IMR-90 (cell line): ENCODE measurements at regions not wholly inside any gene's neighbourhood (a gene's known extent, or its start where the extent isn't known, plus 50 kb on each side); places are given as distances from the start of the nearest gene placed in this dataset.

Experiments used
- ATAC-seq: fragments of 200-7000 bp; cut with Tn5 transposase; 2 replicates; pipeline ENCODE4 v1.9.1; 2020; ENCODE audit warnings: low read depth, mild to moderate bottlenecking, moderate library complexity
- BruUV-seq: library from RNA; stranded (reverse); fragments of 400-500 nt; replicated peaks from 2 replicates; lab custom pipeline; 2021; lab: Mats Ljungman, UMichigan
- CTCF ChIA-PET: fragments of 300-600 bp; formaldehyde crosslinking; extraction: SDS; loops from one replicate; lab custom pipeline; 2021; ENCODE audit warnings: antibody characterized with exemption; lab: Yijun Ruan, JAX
- POLR2A ChIA-PET: fragments of 300-600 bp; sonication (Branson Sonifier 250); formaldehyde crosslinking; loops from one replicate; lab custom pipeline; 2022; ENCODE audit warnings: antibody characterized with exemption; ENCODE audit not compliant: unreplicated experiment; lab: Charles Lee
- DNase-seq: peaks from one replicate; pipeline ENCODE4 v3.0.0; 2013
- H2AFZ ChIP-seq: replicated peaks from 2 replicates; pipeline ENCODE3; 2013; ENCODE audit warnings: low read length, mild to moderate bottlenecking; ENCODE audit not compliant: poor library complexity
- H2AK5ac ChIP-seq: 2 replicates; pipeline ENCODE4 v1.6.1; 2013; ENCODE audit warnings: low read depth, low read length, inconsistent platforms
- H2AK9ac ChIP-seq: replicated peaks from 2 replicates; pipeline ENCODE3; 2013; ENCODE audit warnings: mild to moderate bottlenecking, low read depth, low read length, moderate library complexity; ENCODE audit not compliant: poor library complexity
- H2BK120ac ChIP-seq: 2 replicates; pipeline ENCODE4 v1.6.1; 2013; ENCODE audit warnings: low read depth, low read length, inconsistent platforms
- H2BK15ac ChIP-seq: 3 replicates; pipeline ENCODE4 v1.6.1; 2013; ENCODE audit warnings: low read depth, low read length, inconsistent platforms
- H2BK20ac ChIP-seq: 2 replicates; pipeline ENCODE4 v1.6.1; 2013; ENCODE audit warnings: low read depth, mild to moderate bottlenecking, inconsistent platforms, low read length, moderate library complexity
- H2BK5ac ChIP-seq: 2 replicates; pipeline ENCODE4 v1.6.1; 2013; ENCODE audit warnings: mild to moderate bottlenecking, low read depth, low read length, inconsistent platforms; ENCODE audit not compliant: poor library complexity, severe bottlenecking
- H3K14ac ChIP-seq: replicated peaks from 2 replicates; pipeline ENCODE4 v1.6.1; 2013; ENCODE audit warnings: low read depth, low read length, inconsistent platforms
- H3K18ac ChIP-seq: 2 replicates; pipeline ENCODE4 v1.6.1; 2013; ENCODE audit warnings: low read depth, low read length, control low read depth
- H3K23ac ChIP-seq: 2 replicates; pipeline ENCODE4 v1.6.1; 2013; ENCODE audit warnings: low read depth, low read length, inconsistent platforms
- H3K27ac ChIP-seq: 2 replicates; pipeline ENCODE4 v1.5.1; 2013; ENCODE audit warnings: mild to moderate bottlenecking, control low read depth, low read length; ENCODE audit not compliant: insufficient read depth
- H3K27me3 ChIP-seq: 2 replicates; pipeline ENCODE4 v1.6.1; 2013; ENCODE audit warnings: low read length; ENCODE audit not compliant: control insufficient read depth, insufficient read depth
- H3K36me3 ChIP-seq: 2 replicates; pipeline ENCODE4 v1.6.1; 2013; ENCODE audit warnings: low read length, mixed read lengths; ENCODE audit not compliant: control insufficient read depth, insufficient read depth
- H3K4ac ChIP-seq: 2 replicates; pipeline ENCODE4 v1.6.1; 2013; ENCODE audit warnings: low read depth, low read length, inconsistent platforms
- H3K4me1 ChIP-seq: 2 replicates; pipeline ENCODE4 v1.6.1; 2013; ENCODE audit warnings: low read length, mixed read lengths; ENCODE audit not compliant: control insufficient read depth, insufficient read depth
- H3K4me2 ChIP-seq: 2 replicates; pipeline ENCODE4 v1.6.1; 2013; ENCODE audit warnings: low read depth, mild to moderate bottlenecking, control low read depth, low read length, moderate library complexity
- H3K4me3 ChIP-seq: 2 replicates; pipeline ENCODE4 v1.5.1; 2013; ENCODE audit warnings: low read depth, mild to moderate bottlenecking, control low read depth, low read length, moderate library complexity; ENCODE audit not compliant: insufficient read depth
- H3K56ac ChIP-seq: 2 replicates; pipeline ENCODE4 v1.6.1; 2013; ENCODE audit warnings: low read length, inconsistent platforms; ENCODE audit not compliant: insufficient read depth; ENCODE audit errors: extremely low read depth
- H3K79me1 ChIP-seq, 2 experiments: 2 replicates each; pipeline ENCODE4 v1.6.1; 2013; ENCODE audit warnings: low read length in 2 of 2, inconsistent platforms in 1 of 2, low read depth in 1 of 2
- H3K9ac ChIP-seq: 2 replicates; pipeline ENCODE4 v1.6.1; 2013; ENCODE audit warnings: low read depth, low read length, control low read depth
- H3K9me1 ChIP-seq: 2 replicates; pipeline ENCODE4 v1.6.1; 2013; ENCODE audit warnings: low read length, inconsistent platforms; ENCODE audit not compliant: insufficient read depth
- H3K9me3 ChIP-seq: 2 replicates; pipeline ENCODE4 v1.6.1; 2013; ENCODE audit warnings: low read length; ENCODE audit not compliant: control insufficient read depth, insufficient read depth
- H4K20me1 ChIP-seq: 2 replicates; pipeline ENCODE4 v1.6.1; 2013; ENCODE audit warnings: low read length, inconsistent platforms; ENCODE audit not compliant: insufficient read depth
- H4K5ac ChIP-seq: 2 replicates; pipeline ENCODE4 v1.6.1; 2013; ENCODE audit warnings: mild to moderate bottlenecking, low read depth, low read length, control low read depth
- H4K8ac ChIP-seq, 2 experiments: 2 replicates each; pipeline ENCODE4 v1.6.1; 2013; ENCODE audit warnings: low read depth in 2 of 2, low read length in 2 of 2, control low read depth in 1 of 2, inconsistent platforms in 1 of 2
- H4K91ac ChIP-seq: 2 replicates; pipeline ENCODE4 v1.6.1; 2013; ENCODE audit warnings: low read depth, low read length, inconsistent platforms; ENCODE audit not compliant: insufficient read depth
- BHLHE40 ChIP-seq: fragments of 150-350 bp; IDR thresholded peaks from 2 replicates; pipeline ENCODE4 v1.6.1; 2016; ENCODE audit warnings: mild to moderate bottlenecking, low read depth, low read length
- CEBPB ChIP-seq: IDR thresholded peaks from 2 replicates; pipeline ENCODE4 v1.6.1; 2012; ENCODE audit warnings: low read depth, low read length, improper control_type of control experiment
- FOS ChIP-seq: fragments of 150-350 bp; IDR thresholded peaks from 2 replicates; pipeline ENCODE4 v1.6.1; 2016; ENCODE audit warnings: low read depth, low read length
- MXI1 ChIP-seq: IDR thresholded peaks from 2 replicates; pipeline ENCODE4 v1.6.1; 2012; ENCODE audit warnings: low read depth, mild to moderate bottlenecking, low read length, moderate library complexity, borderline replicate concordance
- NFE2L2 ChIP-seq: fragments of 150-350 bp; IDR thresholded peaks from 2 replicates; pipeline ENCODE4 v1.6.1; 2016; ENCODE audit warnings: low read depth, mild to moderate bottlenecking, low read length
- POLR2A ChIP-seq: IDR thresholded peaks from 2 replicates; pipeline ENCODE4 v1.6.1; 2012; ENCODE audit warnings: mild to moderate bottlenecking, low read depth, low read length
- RAD21 ChIP-seq: IDR thresholded peaks from 2 replicates; pipeline ENCODE4 v1.6.1; 2012; ENCODE audit warnings: low read length, improper control_type of control experiment
- RCOR1 ChIP-seq: IDR thresholded peaks from 2 replicates; pipeline ENCODE4 v1.6.1; 2012; ENCODE audit warnings: mild to moderate bottlenecking, low read length, improper control_type of control experiment; ENCODE audit not compliant: insufficient replicate concordance
- SMC3 ChIP-seq: fragments of 150-350 bp; IDR thresholded peaks from 2 replicates; pipeline ENCODE4 v1.6.1; 2016; ENCODE audit warnings: low read depth, mild to moderate bottlenecking, antibody characterized with exemption, low read length, moderate library complexity
- WGBS, 2 experiments: methylation state at CpG; one replicate each; pipeline versions ENCODE4 v1.1.5 to v1.1.7; 2013; ENCODE audit warnings: missing lambda C conversion rate in 2 of 2; ENCODE audit not compliant: insufficient read length in 1 of 2; ENCODE audit errors: extremely low coverage in 2 of 2; 5-methylcytosine and 5-hydroxymethylcytosine counted together
- dilution Hi-C: fragments of 300-500 bp; cut with HindIII; formaldehyde crosslinking; loops from one replicate; pipeline ENCODE4 v1.14.3; 2018; ENCODE audit warnings: low sequenced_read_pairs; ENCODE audit not compliant: unreplicated experiment
- in situ Hi-C: fragments of 300-500 bp; cut with MboI; formaldehyde crosslinking; loops from 3 replicates; pipeline ENCODE4 v1.14.3; 2019; ENCODE audit warnings: low sequenced_read_pairs, inconsistent platforms, mixed read lengths
- intact Hi-C: fragments of 100-400 bp; cut with micrococcal nuclease; formaldehyde crosslinking; loops from 2 replicates; pipeline ENCODE4 v1.10.0; 2022
- TF ChIP-seq, protein P1 (sequence below): fragments of 150-350 bp; IDR thresholded peaks from 2 replicates; pipeline ENCODE4 v1.6.1; 2017; ENCODE audit warnings: mild to moderate bottlenecking, antibody characterized with exemption, low read length, low read depth
- TF ChIP-seq, protein P2 (sequence below): fragments of 150-350 bp; IDR thresholded peaks from 2 replicates; pipeline ENCODE4 v1.6.1; 2016; ENCODE audit warnings: low read depth, mild to moderate bottlenecking, low read length, moderate library complexity, borderline replicate concordance

DNA sequence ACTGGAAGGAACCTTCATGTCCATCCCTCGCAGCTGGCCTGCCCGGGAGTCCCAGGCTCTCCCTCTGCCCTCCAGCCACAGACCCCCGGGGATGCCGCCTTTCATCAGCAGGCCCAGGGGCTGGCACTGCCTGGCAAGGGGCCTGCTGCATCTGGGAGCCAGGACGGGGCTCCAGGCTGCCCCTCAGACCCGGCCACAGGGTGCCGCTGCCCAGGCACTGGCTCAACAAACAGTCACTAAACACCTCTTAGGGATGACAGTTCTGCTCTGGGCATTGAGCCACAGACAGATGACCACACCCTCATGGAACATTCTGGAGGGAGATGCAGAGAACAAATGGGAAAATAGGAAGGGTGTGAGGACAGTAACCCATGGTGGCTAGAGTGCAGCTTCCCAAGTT, 109.3 kb downstream of the HMX1 start:
- Histone ChIP-seq H3K4ac (no peak overlapping the region), H3K4me3 (no peak overlapping the region), H2BK20ac (no peak overlapping the region), H2BK5ac (no peak overlapping the region), H4K91ac (no peak overlapping the region), H4K20me1 (no peaks in the 10 kb centered on the region), H4K5ac (no peak overlapping the region), H3K18ac (no peak overlapping the region), H2AK5ac (no peak overlapping the region), H3K9ac (no peak overlapping the region), H3K27ac (no peak overlapping the region), H2BK120ac (no peak overlapping the region), H2AK9ac (no peak overlapping the region), H3K36me3 (no peaks in the 10 kb centered on the region), H3K4me1 (no peaks in the 10 kb centered on the region), H3K27me3 (no peaks in the 10 kb centered on the region), H4K8ac (no peak overlapping the region), H3K4me2 (no peak overlapping the region), H2AFZ (no peak overlapping the region), H3K56ac (no peak overlapping the region), H3K14ac (no peak overlapping the region), H3K9me3 (peaks cover 3% of the 10 kb centered on the region), H3K23ac (no peak overlapping the region), H3K79me1 (no peaks in the 10 kb centered on the region), H2BK15ac (no peak overlapping the region), H3K9me1 (no peaks in the 10 kb centered on the region)
- DNase-seq, result no peak
- dilution Hi-C loops, result no loop called here
- no TSS peak for BruUV-seq
- in situ Hi-C loops, result no loop called here
- CTCF ChIA-PET, result no interaction called here
- POLR2A ChIA-PET, result no interaction called here
- intact Hi-C loops, result no loop called here
- WGBS, 2 experiments, result 21% methylated on average over 2 of the region's 7 CpGs; no CpG with 5 or more reads in 1 of the 2 experiments
- no peak for ATAC-seq
- TF ChIP-seq MXI1 (no peak), POLR2A (no peak), FOS (no peak), SMC3 (no peak), CEBPB (no peak), RCOR1 (no peak), BHLHE40 (no peak), RAD21 (no peak), NFE2L2 (no peak)
- TF ChIP-seq, protein P1, sequence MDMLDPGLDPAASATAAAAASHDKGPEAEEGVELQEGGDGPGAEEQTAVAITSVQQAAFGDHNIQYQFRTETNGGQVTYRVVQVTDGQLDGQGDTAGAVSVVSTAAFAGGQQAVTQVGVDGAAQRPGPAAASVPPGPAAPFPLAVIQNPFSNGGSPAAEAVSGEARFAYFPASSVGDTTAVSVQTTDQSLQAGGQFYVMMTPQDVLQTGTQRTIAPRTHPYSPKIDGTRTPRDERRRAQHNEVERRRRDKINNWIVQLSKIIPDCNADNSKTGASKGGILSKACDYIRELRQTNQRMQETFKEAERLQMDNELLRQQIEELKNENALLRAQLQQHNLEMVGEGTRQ, result no peak
- TF ChIP-seq, protein P2, sequence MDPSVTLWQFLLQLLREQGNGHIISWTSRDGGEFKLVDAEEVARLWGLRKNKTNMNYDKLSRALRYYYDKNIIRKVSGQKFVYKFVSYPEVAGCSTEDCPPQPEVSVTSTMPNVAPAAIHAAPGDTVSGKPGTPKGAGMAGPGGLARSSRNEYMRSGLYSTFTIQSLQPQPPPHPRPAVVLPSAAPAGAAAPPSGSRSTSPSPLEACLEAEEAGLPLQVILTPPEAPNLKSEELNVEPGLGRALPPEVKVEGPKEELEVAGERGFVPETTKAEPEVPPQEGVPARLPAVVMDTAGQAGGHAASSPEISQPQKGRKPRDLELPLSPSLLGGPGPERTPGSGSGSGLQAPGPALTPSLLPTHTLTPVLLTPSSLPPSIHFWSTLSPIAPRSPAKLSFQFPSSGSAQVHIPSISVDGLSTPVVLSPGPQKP, result no peak
